AG04449 (cell line): ENCODE measurements at regions not wholly inside any gene's neighbourhood (a gene's known extent, or its start where the extent isn't known, plus 50 kb on each side); places are given as distances from the start of the nearest gene placed in this dataset.

Experiments
- CTCF ChIA-PET: fragments of 350-600 bp; formaldehyde crosslinking; extraction: SDS; loops from one replicate; lab custom pipeline; 2021; ENCODE audit warnings: antibody characterized with exemption; lab: Yijun Ruan, JAX
- POLR2A ChIA-PET: fragments of 400-600, 350-600 bp; formaldehyde crosslinking; extraction: SDS; loops from one replicate; lab custom pipeline; 2020; ENCODE audit warnings: antibody characterized with exemption, inconsistent platforms; lab: Yijun Ruan, JAX
- DNase-seq: peaks from one replicate; pipeline ENCODE4 v3.0.0-alpha.2; 2010; ENCODE audit warnings: low read depth, low spot score
- H3K4me3 ChIP-seq: 2 replicates; pipeline ENCODE4 v1.5.1; 2011; ENCODE audit warnings: low read depth, mild to moderate bottlenecking, control low read depth, low read length
- TF ChIP-seq, protein P1 (sequence below): IDR thresholded peaks from one replicate; pipeline ENCODE4 v1.5.1; 2011; ENCODE audit warnings: mild to moderate bottlenecking, moderate library complexity, low read length, control low read depth, inconsistent platforms; ENCODE audit not compliant: insufficient read depth; ENCODE audit errors: missing control alignments

DNA sequence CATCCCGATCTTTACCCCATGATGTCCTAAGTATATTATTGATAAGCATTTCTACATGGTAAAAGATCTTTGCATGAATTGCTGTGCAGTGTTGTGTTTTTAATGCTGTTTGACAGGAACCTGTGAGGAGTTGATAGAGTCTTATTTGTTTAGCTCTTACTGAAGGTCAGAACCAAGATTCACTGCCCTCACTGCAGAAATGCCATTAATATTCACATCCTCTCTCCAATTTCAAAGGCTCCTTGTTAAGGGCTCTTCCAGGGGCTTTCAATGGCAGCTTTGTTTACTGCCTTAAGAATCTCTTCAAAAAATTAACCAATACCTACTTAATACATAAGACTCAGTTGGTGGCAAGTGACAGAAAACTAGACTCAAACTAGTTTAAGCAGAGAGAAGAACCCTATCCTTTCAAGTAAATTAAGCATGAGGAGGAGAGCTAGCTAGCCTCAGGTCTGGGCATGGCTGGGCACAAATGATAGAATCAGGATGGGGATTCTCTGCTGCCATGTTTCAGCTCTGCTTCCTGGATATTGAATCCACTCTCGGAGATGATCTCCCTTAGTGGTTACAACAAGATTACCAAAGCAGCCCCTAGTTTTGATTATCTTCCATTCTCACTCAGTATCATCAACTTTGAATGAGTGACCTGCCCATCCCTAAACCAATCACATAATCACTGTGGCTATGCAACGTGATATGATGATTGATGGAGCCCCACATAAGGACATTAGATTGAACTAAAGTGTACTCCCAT lies 311.8 kb downstream of the CDH11 start:
- no peak for DNase-seq
- no peak overlapping the region for H3K4me3 ChIP-seq
- TF ChIP-seq, protein P1, sequence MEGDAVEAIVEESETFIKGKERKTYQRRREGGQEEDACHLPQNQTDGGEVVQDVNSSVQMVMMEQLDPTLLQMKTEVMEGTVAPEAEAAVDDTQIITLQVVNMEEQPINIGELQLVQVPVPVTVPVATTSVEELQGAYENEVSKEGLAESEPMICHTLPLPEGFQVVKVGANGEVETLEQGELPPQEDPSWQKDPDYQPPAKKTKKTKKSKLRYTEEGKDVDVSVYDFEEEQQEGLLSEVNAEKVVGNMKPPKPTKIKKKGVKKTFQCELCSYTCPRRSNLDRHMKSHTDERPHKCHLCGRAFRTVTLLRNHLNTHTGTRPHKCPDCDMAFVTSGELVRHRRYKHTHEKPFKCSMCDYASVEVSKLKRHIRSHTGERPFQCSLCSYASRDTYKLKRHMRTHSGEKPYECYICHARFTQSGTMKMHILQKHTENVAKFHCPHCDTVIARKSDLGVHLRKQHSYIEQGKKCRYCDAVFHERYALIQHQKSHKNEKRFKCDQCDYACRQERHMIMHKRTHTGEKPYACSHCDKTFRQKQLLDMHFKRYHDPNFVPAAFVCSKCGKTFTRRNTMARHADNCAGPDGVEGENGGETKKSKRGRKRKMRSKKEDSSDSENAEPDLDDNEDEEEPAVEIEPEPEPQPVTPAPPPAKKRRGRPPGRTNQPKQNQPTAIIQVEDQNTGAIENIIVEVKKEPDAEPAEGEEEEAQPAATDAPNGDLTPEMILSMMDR, result no peak
- ChIA-PET CTCF (no interaction called here), POLR2A (no interaction called here)

DNA sequence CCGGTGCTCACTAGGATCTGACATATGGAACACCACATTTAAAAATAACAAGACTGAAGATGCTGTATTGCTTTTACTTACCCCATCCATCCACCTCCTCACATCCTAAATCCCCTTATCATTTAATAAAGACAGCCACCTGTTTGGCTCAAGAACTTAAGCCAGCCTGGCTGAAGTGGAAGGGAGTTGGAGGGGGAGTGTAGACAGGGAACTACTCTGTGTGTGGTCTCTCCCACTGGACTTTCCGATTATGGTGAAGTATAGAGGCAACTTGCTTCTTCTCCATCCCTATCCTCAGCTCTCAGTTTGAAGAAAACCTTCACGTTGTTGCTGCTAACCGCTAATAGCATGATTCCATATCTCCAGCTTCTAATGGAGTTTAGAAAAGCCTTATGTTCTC lies 313.4 kb downstream of the CDH11 start:
- TF ChIP-seq, protein P1, result no peak
- ChIA-PET POLR2A (no interaction called here), CTCF (no interaction called here)
- DNase-seq, result no peak
- no peak overlapping the region for H3K4me3 ChIP-seq

DNA sequence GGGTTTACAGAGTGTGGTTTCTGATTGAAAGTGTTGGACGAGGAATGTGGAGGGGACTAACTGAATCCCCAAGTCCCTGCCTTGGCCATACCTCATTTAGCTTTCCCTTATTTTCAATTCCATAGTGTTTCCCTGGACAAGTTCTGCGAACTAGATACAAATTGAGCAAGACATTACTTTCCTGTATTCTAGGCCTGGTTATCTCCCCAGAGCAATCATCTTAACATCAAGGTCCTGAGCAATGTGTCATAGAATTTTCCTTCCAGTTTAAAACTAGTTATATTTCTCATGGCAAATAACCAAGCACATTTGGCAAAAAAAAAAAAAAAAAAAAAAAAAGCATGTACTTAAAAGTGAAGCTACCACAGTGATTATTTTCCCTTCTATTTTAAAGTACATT lies 330.1 kb downstream of the CDH11 start:
- TF ChIP-seq, protein P1, result no peak
- no peak overlapping the region for H3K4me3 ChIP-seq
- POLR2A ChIA-PET, result interaction anchor here (0.7 kb wide), 1 partner anchor 18 kb away, joined by 3 read pairs; no protein-coding TSS in a partner anchor
- peak; percentile 54 for DNase-seq
- CTCF ChIA-PET, result no interaction called here

DNA sequence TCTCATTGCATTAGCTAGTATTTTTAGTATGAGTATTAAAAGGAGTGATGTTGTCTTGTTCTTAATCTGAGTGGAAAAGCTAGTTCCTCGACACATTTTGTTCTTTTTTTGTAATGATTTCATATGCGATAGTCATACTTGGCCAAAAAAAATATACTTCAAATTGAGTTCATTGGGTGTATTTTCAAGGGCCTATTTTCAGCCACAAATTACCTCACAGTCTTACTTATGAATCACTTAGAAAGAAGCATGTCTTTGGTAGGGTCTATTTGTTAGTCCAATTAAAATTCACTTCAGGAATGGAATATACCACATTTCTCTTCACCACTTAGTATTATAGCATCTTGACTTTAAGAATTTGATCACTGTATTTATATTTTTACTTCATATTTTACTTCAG lies 337.2 kb downstream of the CDH11 start:
- H3K4me3 ChIP-seq, result no peak overlapping the region
- TF ChIP-seq, protein P1, result no peak
- DNase-seq, result no peak
- POLR2A ChIA-PET, result no interaction called here
- CTCF ChIA-PET, result no interaction called here

DNA sequence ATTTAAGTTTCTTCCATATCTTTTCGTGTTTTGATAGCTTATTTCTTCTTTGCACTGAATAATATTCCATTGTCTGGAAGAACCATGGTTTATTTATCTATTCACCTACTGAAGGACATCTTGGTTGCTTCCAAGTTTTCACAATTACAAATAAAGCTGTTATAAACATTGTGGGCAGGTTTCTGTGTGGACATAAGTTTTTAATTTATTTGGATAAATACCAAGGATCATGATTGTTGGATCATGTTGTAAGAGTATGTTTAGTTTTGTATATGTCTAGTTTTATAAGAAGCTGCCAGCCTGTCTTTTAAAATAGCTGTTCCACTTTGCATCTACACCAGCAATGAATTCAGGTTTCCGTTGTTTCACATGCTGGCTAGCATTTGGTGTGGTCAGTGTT lies 339.4 kb downstream of the CDH11 start:
- H3K4me3 ChIP-seq, result no peak overlapping the region
- POLR2A ChIA-PET, result no interaction called here
- no peak for DNase-seq
- TF ChIP-seq, protein P1, result no peak
- CTCF ChIA-PET, result no interaction called here

DNA sequence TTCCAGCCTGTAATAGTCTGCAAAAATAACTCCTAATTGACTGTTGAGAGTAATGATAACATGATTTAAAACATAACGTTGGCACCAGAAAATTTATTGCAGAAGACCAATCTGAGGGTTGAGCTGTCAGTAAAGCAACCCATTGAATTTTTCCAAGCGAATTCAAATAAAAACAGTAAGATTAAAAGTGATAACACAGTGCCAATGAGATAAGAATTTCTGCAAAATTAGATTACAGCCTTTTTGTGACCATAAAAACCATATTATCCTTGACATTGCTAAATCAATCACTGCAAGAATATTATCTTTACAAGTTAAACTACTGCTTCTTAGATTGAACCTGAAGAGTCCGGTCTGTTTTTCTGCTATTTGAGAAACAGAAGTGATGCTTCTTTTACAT lies 341.4 kb downstream of the CDH11 start:
- TF ChIP-seq, protein P1, result no peak
- ChIA-PET CTCF (no interaction called here), POLR2A (no interaction called here)
- DNase-seq, result no peak
- H3K4me3 ChIP-seq, result no peak overlapping the region
